Ishikawa (cell line): ENCODE measurements at regions not wholly inside any gene's neighbourhood (a gene's known extent, or its start where the extent isn't known, plus 50 kb on each side); places are given as distances from the start of the nearest gene placed in this dataset.

ENCODE experiments used
- CEBPB ChIP-seq: IDR thresholded peaks from 2 replicates; pipeline ENCODE4 v1.6.1; 2012
- CREB1 ChIP-seq: IDR thresholded peaks from 2 replicates; pipeline ENCODE4 v1.6.1; 2012; ENCODE audit warnings: low read depth
- EP300 ChIP-seq: IDR thresholded peaks from 2 replicates; pipeline ENCODE4 v1.6.1; 2012; ENCODE audit warnings: borderline replicate concordance
- REST ChIP-seq: IDR thresholded peaks from 2 replicates; pipeline ENCODE4 v1.6.1; 2012; ENCODE audit warnings: low read depth, mild to moderate bottlenecking
- TEAD4 ChIP-seq: IDR thresholded peaks from 2 replicates; pipeline ENCODE4 v1.6.1; 2012
- YY1 ChIP-seq: IDR thresholded peaks from 2 replicates; pipeline ENCODE4 v1.6.1; 2012; ENCODE audit warnings: low read depth

- TF ChIP-seq CREB1 (no peak), TEAD4 (no peak), CEBPB (no peak), REST (no peak), YY1 (no peak), EP300 (no peak)
Measured at GRCh38 chr2:200063155-200063554, 107.8 kb downstream of the MAIP1 start.
